HCT116 (cell line): ENCODE measurements at regions not wholly inside any gene's neighbourhood (a gene's known extent, or its start where the extent isn't known, plus 50 kb on each side); places are given as distances from the start of the nearest gene placed in this dataset.

ENCODE experiments used
- ATAC-seq: fragments of 200-7000 bp; cut with Tn5 transposase; 2 replicates; pipeline ENCODE4 v1.9.1; 2020; ENCODE audit warnings: mild to moderate bottlenecking, moderate library complexity
- BruUV-seq: library from RNA; stranded (reverse); fragments of 400-500 nt; replicated peaks from 2 replicates; lab custom pipeline; 2021; lab: Mats Ljungman, UMichigan
- CTCF ChIA-PET: fragments of 300-600 bp; sonication (Branson Sonifier 250); formaldehyde crosslinking; loops from one replicate; lab custom pipeline; 2021; ENCODE audit warnings: antibody characterized with exemption; lab: Charles Lee
- POLR2A ChIA-PET: fragments of 300-600, 350-600 bp; sonication (Branson Sonifier 250); formaldehyde crosslinking; loops from one replicate; lab custom pipeline; 2021; ENCODE audit warnings: antibody characterized with exemption; lab: Charles Lee
- RAD21 ChIA-PET, 2 experiments: fragments of 300-600 bp; sonication (Branson Sonifier 250); formaldehyde crosslinking; loops; one replicate each; lab custom pipeline; 2023; ENCODE audit warnings: low total read pairs in 2 of 2; ENCODE audit not compliant: uncharacterized antibody in 2 of 2, unreplicated experiment in 2 of 2, low non-redundant PET in 1 of 2; lab: Charles Lee
- DNase-seq: peaks from one replicate; pipeline ENCODE4 v3.0.0-alpha.2; 2010; ENCODE audit warnings: low read depth, low spot score
- H2AFZ ChIP-seq: fragments of 200-600 bp; shearing (Covaris generic), sonication (generic); 2 replicates; pipeline ENCODE4 v1.6.1; 2017; ENCODE audit warnings: low read depth, mixed run types, mixed read lengths, antibody characterized with exemption, low read length; ENCODE audit not compliant: poor library complexity, severe bottlenecking
- H3K27ac ChIP-seq: 2 replicates; pipeline ENCODE4 v1.5.1; 2012; ENCODE audit warnings: low read depth, low read length
- H3K27me3 ChIP-seq: fragments of 200-600 bp; sonication (generic); 2 replicates; pipeline ENCODE4 v1.6.1; 2016; ENCODE audit warnings: mixed run types, low read length, mixed read lengths; ENCODE audit not compliant: insufficient read depth
- H3K36me3 ChIP-seq, 2 experiments: fragments of 200-500 bp in 1 of 2; fragments of 200-600 bp in 1 of 2; sonication (Bioruptor generic) in 1 of 2; sonication (generic) in 1 of 2; 2 replicates each; pipeline versions ENCODE4 v1.5.1 to v1.6.1; 2014 to 2016; ENCODE audit warnings: low read length in 2 of 2, inconsistent platforms in 1 of 2, mixed read lengths in 1 of 2, mixed run types in 1 of 2; ENCODE audit not compliant: insufficient read depth in 2 of 2, control insufficient read depth in 1 of 2
- H3K4me1 ChIP-seq, 2 experiments: fragments of 200-600 bp in 1 of 2; sonication (generic) in 1 of 2; 2 replicates each; pipeline versions ENCODE4 v1.5.1 to v1.6.1; 2012 to 2017; ENCODE audit warnings: low read length in 2 of 2, inconsistent platforms in 1 of 2, mild to moderate bottlenecking in 1 of 2, mixed read lengths in 1 of 2, mixed run types in 1 of 2, moderate library complexity in 1 of 2; ENCODE audit not compliant: insufficient read depth in 2 of 2, control insufficient read depth in 1 of 2
- H3K4me2 ChIP-seq: fragments of 200-600 bp; sonication (generic); 2 replicates; pipeline ENCODE4 v1.6.1; 2017; ENCODE audit warnings: mixed run types, low read length, mixed read lengths
- H3K4me3 ChIP-seq, 2 experiments: fragments of 200-600 bp in 1 of 2; sonication (generic) in 1 of 2; replicated peaks in 1 of 2; 2 replicates each; pipeline ENCODE4 v1.5.1; 2011 to 2016; ENCODE audit warnings: low read length in 2 of 2, control low read depth in 1 of 2, low read depth in 1 of 2, mild to moderate bottlenecking in 1 of 2, mixed read lengths in 1 of 2, mixed run types in 1 of 2
- H3K79me2 ChIP-seq: fragments of 200-600 bp; sonication (generic); 2 replicates; pipeline ENCODE4 v1.6.1; 2017; ENCODE audit warnings: mild to moderate bottlenecking, mixed run types, low read length, moderate library complexity, mixed read lengths; ENCODE audit not compliant: insufficient read depth
- H3K9ac ChIP-seq: fragments of 200-600 bp; sonication (generic); 2 replicates; pipeline ENCODE4 v1.6.1; 2016; ENCODE audit warnings: low read length, mixed read lengths
- H3K9me2 ChIP-seq: fragments of 200-600 bp; sonication (generic), shearing (Covaris generic); 2 replicates; pipeline ENCODE4 v1.6.1; 2017; ENCODE audit warnings: mixed run types, mild to moderate bottlenecking, moderate library complexity; ENCODE audit not compliant: insufficient read depth
- H3K9me3 ChIP-seq, 2 experiments: fragments of 200-500 bp in 1 of 2; fragments of 200-600 bp in 1 of 2; sonication (Bioruptor generic) in 1 of 2; sonication (generic) in 1 of 2; 2 replicates each; pipeline ENCODE4 v1.6.1; 2014 to 2017; ENCODE audit warnings: low read length in 2 of 2, mixed read lengths in 2 of 2, inconsistent platforms in 1 of 2, low read depth in 1 of 2, mild to moderate bottlenecking in 1 of 2, mixed run types in 1 of 2, moderate library complexity in 1 of 2; ENCODE audit not compliant: control insufficient read depth in 1 of 2, insufficient read depth in 1 of 2
- H4K20me1 ChIP-seq: fragments of 200-600 bp; sonication (generic), shearing (Covaris generic); 2 replicates; pipeline ENCODE4 v1.6.1; 2017; ENCODE audit warnings: mixed run types, mild to moderate bottlenecking, moderate library complexity; ENCODE audit not compliant: insufficient read depth
- CBX3 ChIP-seq: IDR thresholded peaks from 2 replicates; pipeline ENCODE4 v1.6.1; 2012; ENCODE audit warnings: low read depth
- FOSL1 ChIP-seq: IDR thresholded peaks from 2 replicates; pipeline ENCODE4 v1.6.1; 2012; ENCODE audit warnings: low read depth
- POLR2A ChIP-seq: IDR thresholded peaks from 2 replicates; pipeline ENCODE4 v1.7.0; 2011; ENCODE audit warnings: borderline replicate concordance; ENCODE audit not compliant: insufficient read depth, insufficient read length; ENCODE audit errors: extremely low read depth
- RAD21 ChIP-seq: IDR thresholded peaks from 2 replicates; pipeline ENCODE4 v1.6.1; 2012; ENCODE audit warnings: low read depth, mild to moderate bottlenecking
- SIN3A ChIP-seq: IDR thresholded peaks from 2 replicates; pipeline ENCODE4 v1.6.1; 2012; ENCODE audit warnings: low read depth
- SP1 ChIP-seq: IDR thresholded peaks from 2 replicates; pipeline ENCODE4 v1.6.1; 2012; ENCODE audit warnings: low read depth
- TCF7L2 ChIP-seq: IDR thresholded peaks from 2 replicates; pipeline ENCODE4 v1.7.0; 2011; ENCODE audit warnings: borderline replicate concordance, inconsistent platforms; ENCODE audit not compliant: insufficient read depth, insufficient read length; ENCODE audit errors: extremely low read depth
- intact Hi-C: fragments of 100-400 bp; cut with micrococcal nuclease; formaldehyde crosslinking; loops from 2 replicates; pipeline ENCODE4 v1.10.0; 2022
- TF ChIP-seq, protein P1 (sequence below): IDR thresholded peaks from 2 replicates; pipeline ENCODE4 v1.6.1; 2011; ENCODE audit warnings: mild to moderate bottlenecking, low read length, moderate library complexity; ENCODE audit not compliant: insufficient replicate concordance; ENCODE audit errors: extremely low read depth
- TF ChIP-seq, protein P2 (sequence below): IDR thresholded peaks from 2 replicates; pipeline ENCODE4 v1.6.1; 2012
- TF ChIP-seq, protein P3 (sequence below): IDR thresholded peaks from 2 replicates; pipeline ENCODE4 v1.6.1; 2012

DNA sequence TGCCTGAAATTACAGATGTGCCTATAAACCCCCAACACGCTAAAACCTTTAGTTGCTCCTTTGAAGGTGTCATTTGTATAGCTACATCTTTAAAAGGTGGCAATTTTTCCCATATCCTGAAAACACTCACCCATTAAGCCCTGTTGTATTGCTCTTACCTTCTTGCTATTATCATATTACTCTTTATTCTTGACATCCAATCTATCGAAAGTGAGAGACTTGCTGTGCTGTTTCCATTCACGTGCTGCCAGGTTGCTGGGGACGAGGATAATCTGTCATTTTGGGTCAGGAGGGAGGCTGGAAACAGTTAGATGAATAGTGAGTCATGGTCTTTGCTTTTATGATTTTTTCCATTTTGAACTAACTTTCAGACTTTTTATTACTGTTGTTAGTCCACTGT is 213.0 kb upstream of the PRMT6 start:
- H2AFZ ChIP-seq = no peak overlapping the region
- ChIA-PET POLR2A (no interaction called here), CTCF (no interaction called here), RAD21 (no interaction called here)
- DNase-seq (no peak), ATAC-seq (no peak)
- no peaks in the 10 kb centered on the region for H3K4me1 ChIP-seq
- H3K4me3 ChIP-seq = no peak overlapping the region
- no peaks in the 10 kb centered on the region for H4K20me1 ChIP-seq
- H3K27me3 ChIP-seq = no peaks in the 10 kb centered on the region
- H3K27ac ChIP-seq = no peak overlapping the region
- no peak overlapping the region for H3K9ac ChIP-seq
- H3K9me3 ChIP-seq = peaks cover 4% of the 10 kb centered on the region in 2 experiments; a peak in 2 of 4 replicates
- H3K4me2 ChIP-seq = no peak overlapping the region
- BruUV-seq = no TSS peak
- H3K79me2 ChIP-seq = no peaks in the 10 kb centered on the region
- H3K36me3 ChIP-seq = no peaks in the 10 kb centered on the region
- intact Hi-C loops = no loop called here
- no peaks in the 10 kb centered on the region for H3K9me2 ChIP-seq
- no peak for TF ChIP-seq TCF7L2
- TF ChIP-seq, protein P1, sequence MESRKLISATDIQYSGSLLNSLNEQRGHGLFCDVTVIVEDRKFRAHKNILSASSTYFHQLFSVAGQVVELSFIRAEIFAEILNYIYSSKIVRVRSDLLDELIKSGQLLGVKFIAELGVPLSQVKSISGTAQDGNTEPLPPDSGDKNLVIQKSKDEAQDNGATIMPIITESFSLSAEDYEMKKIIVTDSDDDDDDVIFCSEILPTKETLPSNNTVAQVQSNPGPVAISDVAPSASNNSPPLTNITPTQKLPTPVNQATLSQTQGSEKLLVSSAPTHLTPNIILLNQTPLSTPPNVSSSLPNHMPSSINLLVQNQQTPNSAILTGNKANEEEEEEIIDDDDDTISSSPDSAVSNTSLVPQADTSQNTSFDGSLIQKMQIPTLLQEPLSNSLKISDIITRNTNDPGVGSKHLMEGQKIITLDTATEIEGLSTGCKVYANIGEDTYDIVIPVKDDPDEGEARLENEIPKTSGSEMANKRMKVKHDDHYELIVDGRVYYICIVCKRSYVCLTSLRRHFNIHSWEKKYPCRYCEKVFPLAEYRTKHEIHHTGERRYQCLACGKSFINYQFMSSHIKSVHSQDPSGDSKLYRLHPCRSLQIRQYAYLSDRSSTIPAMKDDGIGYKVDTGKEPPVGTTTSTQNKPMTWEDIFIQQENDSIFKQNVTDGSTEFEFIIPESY = no peak
- no peak for TF ChIP-seq SP1
- TF ChIP-seq SIN3A = no peak
- TF ChIP-seq, protein P2, sequence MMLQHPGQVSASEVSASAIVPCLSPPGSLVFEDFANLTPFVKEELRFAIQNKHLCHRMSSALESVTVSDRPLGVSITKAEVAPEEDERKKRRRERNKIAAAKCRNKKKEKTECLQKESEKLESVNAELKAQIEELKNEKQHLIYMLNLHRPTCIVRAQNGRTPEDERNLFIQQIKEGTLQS = no peak
- TF ChIP-seq FOSL1 = no peak
- TF ChIP-seq CBX3 = no peak
- TF ChIP-seq, protein P3, sequence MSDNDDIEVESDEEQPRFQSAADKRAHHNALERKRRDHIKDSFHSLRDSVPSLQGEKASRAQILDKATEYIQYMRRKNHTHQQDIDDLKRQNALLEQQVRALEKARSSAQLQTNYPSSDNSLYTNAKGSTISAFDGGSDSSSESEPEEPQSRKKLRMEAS = no peak
- no peak for TF ChIP-seq RAD21
- no peak for TF ChIP-seq POLR2A
